Jurkat, Clone E6-1 (cell line): ENCODE measurements at regions not wholly inside any gene's neighbourhood (a gene's known extent, or its start where the extent isn't known, plus 50 kb on each side); places are given as distances from the start of the nearest gene placed in this dataset.

Experiments
- DNase-seq: peaks from one replicate; pipeline ENCODE4 v3.0.0-alpha.2; 2011; ENCODE audit warnings: low read depth, low spot score
- H3K4me3 ChIP-seq: 2 replicates; pipeline ENCODE4 v1.5.1; 2011; ENCODE audit warnings: mild to moderate bottlenecking, low read length, control low read depth, moderate library complexity

GRCh38 chr5:68544091-68544647, 328.6 kb downstream of the PIK3R1 start:
- DNase-seq = no peak
- no peak overlapping the region for H3K4me3 ChIP-seq

- no peak for DNase-seq
- no peak overlapping the region for H3K4me3 ChIP-seq
Observed at GRCh38 chr5:68544648-68545552, 329.3 kb downstream of the PIK3R1 start.

- H3K4me3 ChIP-seq = no peak overlapping the region
- DNase-seq = no peak
Observed at GRCh38 chr5:68545636-68546295, 330.2 kb downstream of the PIK3R1 start.

DNA sequence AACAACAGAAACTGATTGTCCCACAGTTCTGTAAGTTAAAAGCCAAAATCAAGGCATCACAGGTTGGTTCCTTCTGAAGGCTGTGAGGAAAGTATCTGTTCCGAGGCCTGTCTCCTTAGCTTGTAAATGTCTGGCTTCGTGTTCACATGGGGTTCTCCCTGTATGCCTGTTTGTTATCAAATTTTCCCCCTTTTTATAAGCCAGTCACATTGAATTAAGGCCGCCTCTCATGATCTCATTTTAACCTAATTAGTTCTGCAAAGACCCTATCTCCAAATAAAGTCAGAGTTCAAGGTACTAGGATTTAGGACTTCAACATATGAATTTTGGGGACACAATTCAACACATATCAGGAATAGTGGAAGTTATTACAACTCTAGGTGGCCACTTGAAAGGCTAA, 331.5 kb downstream of the PIK3R1 start:
- no peak for DNase-seq

DNA sequence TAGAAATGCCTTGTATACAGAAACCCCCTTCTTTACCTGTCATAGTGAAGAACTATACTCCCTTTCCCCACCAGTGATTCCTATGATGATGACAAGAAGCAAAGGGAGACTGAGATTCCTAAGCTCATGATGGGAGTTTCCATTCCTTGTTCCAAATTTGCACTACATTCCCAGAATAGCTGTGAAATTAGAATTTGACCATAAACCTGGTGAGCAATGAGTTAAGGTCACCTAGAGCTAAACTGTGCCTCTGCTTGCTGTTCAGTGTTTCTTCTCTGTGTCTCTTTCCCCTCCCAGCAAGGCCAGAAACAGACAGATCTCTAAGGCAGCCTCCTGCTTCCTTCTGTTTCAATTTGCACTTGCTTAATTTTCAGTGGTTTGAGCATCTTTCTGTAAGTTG, 332.1 kb downstream of the PIK3R1 start:
- no peak overlapping the region for H3K4me3 ChIP-seq
- no peak for DNase-seq

More for the DNA sequence above, 331.5 kb downstream of the PIK3R1 start:
- H3K4me3 ChIP-seq = no peak overlapping the region

- no peak for DNase-seq
- no peak overlapping the region for H3K4me3 ChIP-seq
Observed at GRCh38 chr5:68548959-68549676, 333.6 kb downstream of the PIK3R1 start.

DNA sequence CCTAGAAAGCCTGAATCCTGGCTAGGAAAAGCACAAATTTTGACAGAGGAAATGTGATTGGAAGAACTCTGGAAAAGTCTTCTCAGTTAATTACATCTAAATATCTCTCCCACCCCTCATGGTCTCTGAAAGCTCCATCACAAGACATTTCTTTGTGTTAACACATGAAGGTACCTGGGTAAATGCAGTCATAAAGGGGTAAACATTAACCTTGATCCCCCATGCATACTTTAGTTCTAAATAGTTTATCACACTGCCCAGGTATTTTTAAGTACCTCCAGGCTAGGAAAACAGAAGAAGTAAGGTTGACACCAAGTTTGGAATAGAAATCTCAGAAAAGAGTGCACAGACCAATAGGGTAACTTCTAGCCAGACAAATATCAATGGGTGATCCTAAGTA, 334.5 kb downstream of the PIK3R1 start:
- DNase-seq = no peak
- H3K4me3 ChIP-seq = no peak overlapping the region

GRCh38 chr5:68551436-68551835, 335.9 kb downstream of the PIK3R1 start:
- H3K4me3 ChIP-seq = no peak overlapping the region
- no peak for DNase-seq

DNA sequence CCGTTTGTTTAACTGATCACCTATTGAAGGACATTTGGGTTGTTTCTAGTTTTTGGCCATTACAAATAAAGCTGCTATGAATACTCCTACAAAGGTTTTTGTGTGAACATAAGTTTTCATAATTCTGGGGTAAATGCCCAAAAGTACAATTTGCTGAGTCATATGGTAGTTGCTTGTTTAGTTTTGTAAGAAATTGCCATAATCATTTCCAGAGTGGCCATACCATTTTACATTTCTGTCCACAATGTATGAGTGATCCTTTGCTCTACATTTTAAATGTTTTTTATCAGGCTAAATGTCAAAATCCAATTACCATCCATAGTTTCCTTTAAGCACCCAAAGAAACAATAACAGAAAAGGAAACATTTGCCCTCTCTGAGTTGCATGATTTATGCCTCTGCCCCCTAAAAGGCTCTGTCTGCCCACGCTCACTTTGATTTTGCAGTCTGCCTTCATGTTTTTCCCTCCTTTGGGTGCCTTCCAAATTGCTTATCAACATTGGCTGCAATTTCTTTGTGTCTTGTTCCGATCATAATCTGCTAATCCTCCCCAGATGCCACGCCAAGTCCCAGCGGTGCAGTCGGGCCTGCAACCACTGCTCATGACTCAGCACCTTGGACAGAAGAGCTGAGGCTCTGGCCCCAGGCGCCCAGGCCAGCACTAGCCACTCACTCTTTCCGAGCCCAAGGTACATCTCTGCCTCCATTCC, 339.2 kb downstream of the PIK3R1 start:
- H3K4me3 ChIP-seq = no peak overlapping the region
- DNase-seq = no peak

DNA sequence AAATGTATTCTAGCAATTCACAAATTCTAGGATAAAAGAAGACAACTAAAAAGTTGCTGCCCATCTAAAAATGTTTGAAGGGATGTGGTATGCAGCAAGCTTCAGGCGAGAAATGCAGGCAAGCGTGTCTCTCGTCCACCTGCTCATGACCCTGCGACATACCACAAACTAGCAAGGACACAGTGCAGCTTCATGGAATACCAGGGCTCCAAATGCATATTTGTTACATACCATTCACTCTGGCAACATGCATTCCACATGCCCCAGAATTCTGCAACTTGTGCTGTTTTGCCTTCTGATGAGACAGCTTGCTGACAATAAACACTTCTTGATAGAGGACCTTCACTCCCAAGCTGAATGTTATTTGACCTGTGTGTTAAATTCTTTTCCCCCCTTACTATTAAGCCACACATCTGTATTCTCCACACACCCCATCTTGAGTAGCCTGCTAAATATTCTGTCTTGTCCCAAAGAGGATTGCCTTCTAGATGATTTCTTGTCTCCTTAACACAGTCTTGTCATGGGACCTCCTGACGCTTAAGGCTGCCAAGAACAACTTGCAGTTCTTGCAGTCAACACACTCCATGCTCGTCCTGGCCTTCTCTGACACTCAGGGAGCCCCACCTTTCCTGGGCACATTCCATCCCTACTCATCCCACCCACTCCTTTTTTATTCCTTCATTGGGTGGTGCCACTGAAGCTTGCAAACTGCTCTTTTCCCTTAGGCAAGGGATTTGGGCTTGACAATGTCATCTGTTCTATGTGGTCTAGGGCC, 340.5 kb downstream of the PIK3R1 start:
- H3K4me3 ChIP-seq = no peak overlapping the region
- no peak for DNase-seq

DNA sequence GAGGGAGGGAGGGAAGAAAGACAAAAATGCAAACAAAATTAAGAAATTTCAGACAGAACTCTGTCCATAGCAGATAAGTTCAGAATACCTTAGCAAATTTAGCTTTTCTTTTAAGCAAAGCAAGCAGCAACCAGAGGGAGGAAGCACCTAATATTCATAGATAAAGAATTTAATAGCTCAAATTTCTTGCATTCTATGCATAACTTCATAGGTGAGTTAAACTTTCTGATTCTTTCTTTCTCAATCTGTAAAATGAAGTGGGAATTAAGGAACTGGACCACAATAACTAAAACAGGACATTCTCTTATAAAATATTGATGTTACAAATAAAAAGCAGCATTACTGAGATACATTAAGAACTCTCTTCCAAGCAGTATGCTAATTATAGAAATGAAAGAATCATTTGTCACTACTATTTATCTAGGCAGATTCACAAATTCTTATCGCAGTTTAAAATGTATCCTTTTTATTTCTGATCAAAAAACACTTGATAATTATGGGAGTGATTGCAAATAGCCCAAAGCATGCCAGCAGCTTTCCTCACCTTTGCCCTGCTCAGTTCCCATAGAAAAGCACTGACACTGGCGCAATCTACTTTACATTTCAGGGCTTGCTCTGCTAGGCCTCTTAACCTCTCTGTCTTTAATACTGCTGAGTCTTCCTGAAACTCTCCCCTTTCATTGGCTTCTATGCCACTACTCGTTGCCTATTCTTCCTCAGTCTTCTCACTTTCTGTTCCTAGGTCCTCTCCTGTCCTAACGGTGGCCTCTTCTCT, 341.8 kb downstream of the PIK3R1 start:
- DNase-seq = no peak
- no peak overlapping the region for H3K4me3 ChIP-seq

GRCh38 chr5:68562308-68562707, 346.8 kb downstream of the PIK3R1 start:
- DNase-seq = no peak
- H3K4me3 ChIP-seq = no peak overlapping the region

DNA sequence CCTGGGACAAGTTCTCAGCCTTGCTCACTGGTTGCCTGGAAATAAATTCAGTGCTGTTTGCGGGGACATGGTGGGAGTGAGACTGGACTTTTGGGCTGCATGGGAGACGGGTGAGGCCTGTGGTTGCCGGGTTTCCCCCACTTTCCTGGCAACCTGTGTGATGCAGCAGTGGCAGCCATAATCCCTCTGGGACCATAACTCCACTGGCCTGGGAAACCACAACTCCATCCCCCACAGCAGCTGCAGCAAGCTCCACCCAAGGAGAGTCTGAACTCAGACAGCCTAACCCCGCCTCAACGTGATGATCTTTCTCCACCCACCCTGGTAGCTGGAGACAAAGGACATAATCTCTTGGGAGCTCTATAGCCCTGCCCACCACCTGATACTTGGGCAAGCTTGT, 349.9 kb downstream of the PIK3R1 start:
- no peak overlapping the region for H3K4me3 ChIP-seq
- DNase-seq = no peak

DNA sequence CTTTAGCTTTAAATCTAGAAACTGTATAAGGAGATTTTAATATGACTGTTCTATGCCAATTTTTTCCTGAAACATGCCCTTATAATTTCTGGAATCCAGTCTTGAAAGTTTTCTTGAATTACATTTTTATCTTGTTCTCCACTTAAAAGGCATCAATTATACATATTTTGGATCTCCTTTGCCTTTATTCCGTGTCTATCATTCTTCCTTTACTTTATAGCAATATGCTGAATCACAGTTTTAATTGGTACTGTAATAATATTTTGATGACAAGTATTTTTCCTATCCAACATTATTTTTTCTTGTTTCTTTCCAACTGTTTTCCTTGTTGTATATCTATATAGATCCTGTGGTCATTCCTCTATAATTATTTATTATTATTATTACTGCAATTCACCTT, 361.2 kb downstream of the PIK3R1 start:
- no peak overlapping the region for H3K4me3 ChIP-seq
- no peak for DNase-seq

DNA sequence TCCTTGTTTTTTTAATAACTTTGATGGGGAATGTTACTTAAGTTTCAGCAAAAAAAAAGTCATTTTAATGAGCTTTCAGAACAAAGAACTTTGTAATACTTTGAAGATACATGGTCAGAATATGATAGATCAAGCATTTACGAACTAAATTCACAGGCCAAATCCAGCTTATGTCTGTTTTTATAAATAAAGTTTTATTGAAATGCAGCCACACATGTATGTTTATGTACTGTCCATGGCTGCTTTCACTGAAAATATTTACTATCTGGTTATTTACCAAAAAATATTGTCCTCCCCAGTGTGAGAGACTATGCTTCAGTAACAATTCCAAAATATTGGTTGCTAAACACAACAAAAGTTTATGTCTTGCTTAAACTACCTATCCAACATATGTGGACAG, 366.7 kb downstream of the PIK3R1 start:
- H3K4me3 ChIP-seq = no peak overlapping the region
- DNase-seq = no peak

DNA sequence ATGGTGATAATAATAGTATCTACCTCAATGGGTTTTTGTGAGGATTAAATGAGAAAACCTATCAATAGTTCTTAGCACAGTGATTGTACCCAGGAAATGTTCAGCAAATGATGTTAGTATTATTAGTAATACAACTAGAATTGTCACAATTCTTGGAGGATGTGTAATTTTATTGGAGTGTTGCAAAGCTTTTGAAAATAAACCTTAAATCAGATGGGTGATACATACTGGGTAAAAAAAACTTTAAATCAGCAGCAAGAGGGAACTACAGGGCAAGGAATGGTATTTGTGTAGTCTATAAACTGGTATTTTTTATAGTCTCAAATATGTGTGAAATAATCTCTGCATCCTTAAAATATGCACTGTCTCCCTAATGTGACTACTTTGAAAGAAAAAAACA, 371.6 kb downstream of the PIK3R1 start:
- no peak overlapping the region for H3K4me3 ChIP-seq
- no peak for DNase-seq

- no peak for DNase-seq
Observed at GRCh38 chr5:68591850-68592249, 376.3 kb downstream of the PIK3R1 start.

DNA sequence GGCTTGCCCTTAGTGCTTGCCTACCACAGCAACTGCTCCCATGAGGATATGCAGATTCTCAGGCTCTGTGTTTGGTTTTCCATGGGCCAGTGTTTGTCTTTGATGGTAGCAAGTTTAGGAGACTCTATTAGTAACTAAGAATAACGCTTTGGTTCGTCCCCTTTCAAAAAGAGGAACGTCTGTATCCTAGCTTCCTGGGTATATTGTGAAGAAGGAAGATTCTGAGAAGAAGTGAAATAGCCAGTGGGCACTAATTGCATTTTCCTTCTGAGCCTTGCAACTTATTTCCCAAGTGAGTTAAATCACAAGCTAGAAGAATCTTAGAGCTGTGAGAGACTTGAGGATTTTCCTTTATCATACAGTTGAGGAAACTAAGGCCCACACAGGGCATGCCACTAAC, 376.8 kb downstream of the PIK3R1 start:
- H3K4me3 ChIP-seq = no peak overlapping the region
- DNase-seq = no peak

More at GRCh38 chr5:68591850-68592249, 376.3 kb downstream of the PIK3R1 start:
- no peak overlapping the region for H3K4me3 ChIP-seq
